GM10266 (cell line): ENCODE measurements at regions not wholly inside any gene's neighbourhood (a gene's known extent, or its start where the extent isn't known, plus 50 kb on each side); places are given as distances from the start of the nearest gene placed in this dataset.

Experiments
- DNase-seq: peaks from one replicate; pipeline ENCODE4 v3.0.0; 2012; ENCODE audit errors: extremely low spot score
- CTCF ChIP-seq: IDR thresholded peaks from 2 replicates; pipeline ENCODE4 v1.5.1; 2012; ENCODE audit warnings: mild to moderate bottlenecking, low read depth; ENCODE audit not compliant: control insufficient read depth, insufficient read depth; ENCODE audit errors: missing control alignments

GRCh38 chr1:82901118-82901517 lies 1097.8 kb downstream of the TTLL7 start:
- no peak for TF ChIP-seq CTCF
- DNase-seq, result no peak

GRCh38 chr1:82899017-82899416 lies 1098.3 kb downstream of the ADGRL2 start:
- no peak for TF ChIP-seq CTCF
- DNase-seq, result no peak

- no peak for DNase-seq
- TF ChIP-seq CTCF, result no peak
Observed at GRCh38 chr1:82897549-82897948, 1096.8 kb downstream of the ADGRL2 start.

GRCh38 chr1:82896036-82896435 lies 1095.3 kb downstream of the ADGRL2 start:
- TF ChIP-seq CTCF, result no peak

GRCh38 chr1:82894635-82895034 lies 1093.9 kb downstream of the ADGRL2 start:
- no peak for TF ChIP-seq CTCF
- no peak for DNase-seq

More at GRCh38 chr1:82896036-82896435, 1095.3 kb downstream of the ADGRL2 start:
- DNase-seq, result no peak

GRCh38 chr1:82893712-82894470 lies 1093.2 kb downstream of the ADGRL2 start:
- TF ChIP-seq CTCF, result no peak
- DNase-seq, result no peak

GRCh38 chr1:82880506-82880905 lies 1079.8 kb downstream of the ADGRL2 start:
- TF ChIP-seq CTCF, result no peak

More at GRCh38 chr1:82880506-82880905, 1079.8 kb downstream of the ADGRL2 start:
- DNase-seq, result no peak
